ENCODE measurements at regions not wholly inside any gene's neighbourhood (a gene's known extent, or its start where the extent isn't known, plus 50 kb on each side); places are given as distances from the start of the nearest gene placed in this dataset.

GRCh38 chr10:113247050-113247449, 297.0 kb downstream of the TCF7L2 start:
- CTCF ChIA-PET: no interaction called here
- H3K9me3 ChIP-seq (ENCODE audit: control insufficient read depth in 1 of 2, insufficient read depth in 1 of 2, low read depth in 1 of 2, low read length in 2 of 2): no peaks in the 10 kb centered on the region
- H3K4me3 ChIP-seq (replicated peaks in 1 of 2; ENCODE audit: low read depth in 1 of 2, low read length in 2 of 2): no peak overlapping the region
- no peak overlapping the region for H3K27ac ChIP-seq (ENCODE audit: low read depth, low read length)
- H3K27me3 ChIP-seq (ENCODE audit: insufficient read depth, low read length): peaks cover 8% of the 10 kb centered on the region; the same call in 1 of the 2 replicates
- RAD21 ChIA-PET (ENCODE audit: low non-redundant PET in 1 of 2, low total read pairs in 2 of 2, uncharacterized antibody in 2 of 2, unreplicated experiment in 2 of 2): interaction anchor here in 1 of 2 experiments (0.6 kb wide), 1 partner anchor 136 kb away, joined by 5 read pairs; no protein-coding TSS in a partner anchor
- H4K20me1 ChIP-seq (ENCODE audit: insufficient read depth): no peaks in the 10 kb centered on the region
- H3K4me1 ChIP-seq (ENCODE audit: control insufficient read depth in 1 of 2, insufficient read depth in 2 of 2, low read length in 2 of 2): no peaks in the 10 kb centered on the region
- BruUV-seq (replicated peaks): no TSS peak
- intact Hi-C loops (cut with micrococcal nuclease): no loop called here
- no peaks in the 10 kb centered on the region for H3K36me3 ChIP-seq (ENCODE audit: control insufficient read depth in 1 of 2, insufficient read depth in 2 of 2, low read length in 2 of 2)
- no peak for DNase-seq (ENCODE audit: low read depth, low spot score)
- H3K9ac ChIP-seq (ENCODE audit: low read length): no peak overlapping the region
- TF ChIP-seq YY1 (IDR thresholded peaks at IDR 0.05; ENCODE audit: extremely low read depth, insufficient replicate concordance, low read depth, low read length): no peak
- TF ChIP-seq CBX3 (IDR thresholded peaks at IDR 0.05; ENCODE audit: low read depth): no peak
- no peaks in the 10 kb centered on the region for H3K79me2 ChIP-seq (ENCODE audit: insufficient read depth, low read length)
- H3K4me2 ChIP-seq (ENCODE audit: low read length): no peak overlapping the region
- no peak overlapping the region for H2AFZ ChIP-seq (ENCODE audit: low read depth, low read length, poor library complexity, severe bottlenecking)
- no peak for ATAC-seq
- POLR2A ChIA-PET: no interaction called here
- no peaks in the 10 kb centered on the region for H3K9me2 ChIP-seq (ENCODE audit: insufficient read depth)

GRCh38 chr10:113252650-113253618, 299.9 kb upstream of the HABP2 start:
- Histone ChIP-seq H3K27ac (ENCODE audit: low read depth, low read length) (no peak overlapping the region), H3K27me3 (ENCODE audit: insufficient read depth, low read length) (peaks cover 48% of the 10 kb centered on the region), H3K79me2 (ENCODE audit: insufficient read depth, low read length) (no peaks in the 10 kb centered on the region), H3K9me3 (ENCODE audit: control insufficient read depth in 1 of 2, insufficient read depth in 1 of 2, low read depth in 1 of 2, low read length in 2 of 2) (no peaks in the 10 kb centered on the region), H3K9ac (ENCODE audit: low read length) (no peak overlapping the region), H2AFZ (ENCODE audit: low read depth, low read length, poor library complexity, severe bottlenecking) (no peak overlapping the region), H3K4me1 (ENCODE audit: control insufficient read depth in 1 of 2, insufficient read depth in 2 of 2, low read length in 2 of 2) (no peaks in the 10 kb centered on the region), H3K4me2 (ENCODE audit: low read length) (no peak overlapping the region), H4K20me1 (ENCODE audit: insufficient read depth) (no peaks in the 10 kb centered on the region), H3K4me3 (replicated peaks in 1 of 2; ENCODE audit: low read depth in 1 of 2, low read length in 2 of 2) (no peak overlapping the region), H3K9me2 (ENCODE audit: insufficient read depth) (no peaks in the 10 kb centered on the region), H3K36me3 (ENCODE audit: control insufficient read depth in 1 of 2, insufficient read depth in 2 of 2, low read length in 2 of 2) (no peaks in the 10 kb centered on the region)
- ATAC-seq (no peak), DNase-seq (ENCODE audit: low read depth, low spot score) (no peak)
- BruUV-seq (replicated peaks): no TSS peak
- TF ChIP-seq ATF3 (IDR thresholded peaks at IDR 0.05) (no peak), ZNF274 (IDR thresholded peaks at IDR 0.05; ENCODE audit: low read depth, low read length) (no peak), SP1 (IDR thresholded peaks at IDR 0.05; ENCODE audit: low read depth) (no peak), JUND (IDR thresholded peaks at IDR 0.05) (no peak), REST (IDR thresholded peaks at IDR 0.05; ENCODE audit: low read depth) (no peak), POLR2AphosphoS5 (IDR thresholded peaks at IDR 0.05; ENCODE audit: low read depth, low read length) (no peak), RAD21 (IDR thresholded peaks at IDR 0.05; ENCODE audit: low read depth) (no peak), ZBTB33 (IDR thresholded peaks at IDR 0.05; ENCODE audit: extremely low read depth, insufficient replicate concordance, low read length) (no peak)
- ChIA-PET CTCF (no interaction called here), RAD21 (ENCODE audit: low non-redundant PET in 1 of 2, low total read pairs in 2 of 2, uncharacterized antibody in 2 of 2, unreplicated experiment in 2 of 2) (no interaction called here), POLR2A (no interaction called here)
- intact Hi-C loops (cut with micrococcal nuclease): no loop called here
